DOHH2 (cell line): ENCODE measurements at regions not wholly inside any gene's neighbourhood (a gene's known extent, or its start where the extent isn't known, plus 50 kb on each side); places are given as distances from the start of the nearest gene placed in this dataset.

Experiments used
- CTCF ChIP-seq: fragments of 200-600 bp; sonication (generic); IDR thresholded peaks from one replicate; pipeline ENCODE4 v1.5.1; 2014; ENCODE audit warnings: antibody characterized with exemption, mild to moderate bottlenecking, low read depth, low read length; ENCODE audit not compliant: poor library complexity, severe bottlenecking
- EZH2phosphoT487 ChIP-seq: fragments of 200-600 bp; sonication (generic); IDR thresholded peaks from 2 replicates; pipeline ENCODE4 v1.6.1; 2017; ENCODE audit warnings: borderline replicate concordance, mild to moderate bottlenecking, antibody characterized with exemption, low read length, moderate library complexity, mixed read lengths

GRCh38 chr21:24583473-24583872, 1023.8 kb downstream of the MRPL39 start:
- TF ChIP-seq CTCF (no peak), EZH2phosphoT487 (no peak)
